Activated CD4-positive, alpha-beta T cell treated with anti-CD3 and anti-CD28 coated beads for 1 hour (primary cell): ENCODE measurements at regions not wholly inside any gene's neighbourhood (a gene's known extent, or its start where the extent isn't known, plus 50 kb on each side); places are given as distances from the start of the nearest gene placed in this dataset.
A peak's percentile ranks its signal among the peaks of the same experiment; 100 is the strongest.

ENCODE experiments used
- DNase-seq: peaks from one replicate; pipeline ENCODE4 v3.0.0-alpha.2; 2020

DNA sequence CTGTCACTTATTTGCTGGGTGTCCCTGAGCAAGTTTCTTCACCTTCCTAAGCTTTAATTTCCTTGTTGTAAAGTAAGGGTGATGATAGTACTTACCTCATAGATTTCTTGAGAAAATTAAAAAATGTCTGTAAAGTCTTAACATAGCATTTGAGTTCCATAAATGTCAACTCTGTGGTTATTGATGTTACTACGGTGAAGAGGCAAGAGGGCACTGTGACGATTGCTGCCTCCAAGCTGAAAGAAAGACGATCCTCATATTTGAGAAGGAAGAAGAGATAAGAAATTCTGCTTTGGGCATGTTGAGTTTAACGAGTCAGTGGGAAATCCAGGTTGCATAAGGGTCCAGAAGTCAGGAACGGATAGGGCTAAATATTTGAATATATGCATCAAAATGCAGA lies 240.8 kb upstream of the ZPLD1 start:
- no peak for DNase-seq

DNA sequence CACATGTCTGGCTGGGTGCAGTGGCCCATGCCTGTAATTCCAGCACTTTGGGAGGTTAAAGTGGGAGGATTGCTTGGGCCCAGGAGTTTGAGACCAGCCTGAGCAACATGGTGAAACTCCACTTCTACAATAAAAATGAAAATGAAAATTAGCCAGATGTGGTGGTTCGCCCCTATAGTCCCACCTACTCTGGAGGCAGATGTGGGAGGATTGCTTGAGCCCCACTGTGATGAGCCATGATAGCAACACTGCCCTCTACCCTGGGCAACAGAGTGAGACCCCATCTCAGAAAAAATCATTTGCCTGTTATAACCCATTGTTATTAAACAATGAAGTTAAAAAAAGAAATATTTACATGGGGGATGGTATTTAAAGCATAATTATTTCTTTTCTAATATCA lies 240.1 kb upstream of the ZPLD1 start:
- DNase-seq: no peak

DNA sequence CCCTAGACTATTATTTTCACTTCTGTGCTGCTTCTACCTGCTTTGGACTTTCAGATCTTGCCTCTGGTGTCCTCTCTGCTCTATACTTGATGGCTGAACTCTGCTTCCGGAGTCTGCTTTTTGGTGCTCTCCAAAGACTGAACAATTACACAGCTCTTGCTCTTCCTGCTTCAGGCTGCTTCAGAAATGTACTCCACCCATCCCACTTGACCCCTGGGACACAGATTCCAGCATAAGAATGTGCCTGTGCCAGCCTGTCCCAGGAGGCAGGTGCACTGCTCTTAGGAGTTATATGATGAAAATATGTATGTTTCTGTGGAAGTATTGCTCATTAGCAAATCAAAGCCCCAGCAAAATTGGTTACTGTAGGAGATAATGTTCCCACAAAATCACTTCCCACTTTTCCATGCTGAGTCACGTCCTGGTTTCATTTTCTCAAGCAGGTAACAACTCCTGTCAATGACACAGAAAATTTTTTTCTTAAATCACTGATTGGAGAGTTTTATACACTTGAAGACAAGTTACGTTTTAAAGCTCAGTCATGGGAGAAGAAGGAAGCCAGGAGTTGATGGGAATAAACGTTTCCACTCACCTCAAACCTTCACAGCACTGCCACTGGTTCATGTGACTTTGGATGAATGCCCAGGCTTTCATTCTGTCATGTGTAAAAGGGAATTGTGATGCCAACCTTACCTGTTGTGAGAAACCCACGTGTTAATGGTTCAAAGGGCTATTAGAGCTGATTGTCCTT lies 239.4 kb upstream of the ZPLD1 start:
- no peak for DNase-seq

DNA sequence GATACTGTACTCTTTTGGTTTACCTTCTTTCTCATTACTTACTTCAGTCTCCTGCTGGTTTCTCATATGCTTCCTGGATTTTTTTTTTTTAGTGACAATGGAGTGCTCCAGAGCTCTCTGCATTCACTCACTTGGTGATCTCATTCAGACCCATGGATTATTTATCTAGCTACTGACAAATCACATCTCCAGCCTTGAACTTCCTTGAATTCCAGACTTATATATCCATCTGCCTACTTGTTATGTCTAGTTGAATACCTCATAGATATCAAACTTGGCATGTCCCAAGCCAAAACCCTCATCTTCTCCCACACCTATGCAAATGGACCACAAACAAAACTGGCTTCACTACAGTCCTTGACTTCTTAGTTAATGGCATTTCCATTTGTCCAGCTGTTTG lies 234.7 kb upstream of the ZPLD1 start:
- no peak for DNase-seq

GRCh38 chr3:102200560-102200959 lies 234.3 kb upstream of the ZPLD1 start:
- DNase-seq: no peak

DNA sequence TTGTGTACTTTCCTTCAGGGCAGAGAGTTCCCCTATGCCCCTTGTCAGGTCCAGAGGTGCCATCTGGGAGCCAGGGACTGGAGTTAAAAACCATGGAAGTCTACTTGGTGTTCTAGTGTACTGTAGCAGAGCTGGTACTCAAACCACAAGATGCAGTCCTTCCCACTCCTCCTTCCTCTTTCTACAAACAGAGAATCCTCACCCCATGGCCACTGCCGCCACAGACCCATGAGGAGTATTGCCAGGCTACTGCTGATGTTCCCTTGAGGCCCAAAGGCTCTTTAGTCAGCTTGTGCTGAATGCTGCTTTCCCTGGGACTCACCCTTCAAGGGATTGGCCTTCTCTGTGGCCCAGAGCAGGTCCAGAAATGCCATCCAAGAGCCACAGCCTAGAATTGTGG lies 229.2 kb upstream of the ZPLD1 start:
- DNase-seq: no peak

GRCh38 chr3:102206511-102207031 lies 228.2 kb upstream of the ZPLD1 start:
- DNase-seq: no peak

DNA sequence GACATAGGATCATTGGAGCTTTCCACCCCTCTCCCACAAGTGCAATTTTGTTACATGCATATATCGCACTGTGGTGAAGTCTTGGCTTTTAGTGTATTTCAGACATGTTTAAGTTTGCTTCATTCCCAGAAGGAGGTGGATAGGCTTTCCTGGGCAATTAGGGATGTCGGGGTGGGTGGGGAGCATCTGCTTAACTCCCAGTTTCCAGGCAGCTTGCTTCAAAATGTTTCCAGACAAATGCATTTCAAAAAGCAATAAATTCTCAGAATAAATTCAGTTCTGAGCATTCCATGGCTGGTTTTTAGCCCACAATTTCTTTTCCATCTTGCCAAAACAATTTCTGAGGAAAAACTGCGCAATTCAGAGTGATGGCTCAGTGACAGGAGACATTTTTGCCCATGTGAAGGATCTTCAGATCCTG lies 227.7 kb upstream of the ZPLD1 start:
- no peak for DNase-seq

DNA sequence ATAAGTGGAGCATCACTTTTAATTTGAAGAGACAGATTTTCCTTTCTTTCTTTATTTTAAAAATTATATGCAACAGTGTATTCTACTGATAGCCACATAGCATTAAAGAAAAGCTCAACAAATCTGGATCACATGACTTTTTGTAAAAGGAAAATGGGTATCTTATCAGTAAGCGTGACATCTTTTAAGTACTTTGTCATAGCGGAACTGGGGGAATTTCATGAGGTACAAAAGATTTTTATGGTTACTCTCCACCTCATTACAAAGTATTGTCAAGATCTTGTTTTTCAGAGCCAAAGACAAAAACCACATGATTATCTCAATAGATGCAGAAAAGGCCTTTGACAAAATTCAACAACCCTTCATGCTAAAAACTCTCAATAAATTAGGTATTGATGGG lies 219.6 kb upstream of the ZPLD1 start:
- DNase-seq: no peak

DNA sequence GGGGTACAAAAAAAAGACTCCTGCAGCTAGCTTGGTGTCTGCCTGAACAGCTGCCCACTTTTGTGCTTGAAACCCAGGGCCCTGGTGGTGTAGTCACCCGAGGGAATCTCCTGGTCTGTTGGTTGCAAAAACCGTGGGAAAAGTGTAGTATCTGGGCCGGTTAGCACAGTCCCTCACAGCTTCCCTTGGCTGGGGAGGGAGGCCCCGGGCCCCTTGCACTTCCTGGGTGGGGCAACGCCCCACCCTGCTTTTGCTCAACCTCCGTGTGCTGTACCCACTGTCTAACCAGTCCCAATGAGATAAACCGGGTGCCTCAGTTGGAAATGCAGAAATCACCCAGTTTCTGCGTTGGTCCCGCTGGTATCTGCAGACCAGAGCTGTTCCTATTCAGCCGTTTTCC lies 211.7 kb upstream of the ZPLD1 start:
- DNase-seq: no peak

DNA sequence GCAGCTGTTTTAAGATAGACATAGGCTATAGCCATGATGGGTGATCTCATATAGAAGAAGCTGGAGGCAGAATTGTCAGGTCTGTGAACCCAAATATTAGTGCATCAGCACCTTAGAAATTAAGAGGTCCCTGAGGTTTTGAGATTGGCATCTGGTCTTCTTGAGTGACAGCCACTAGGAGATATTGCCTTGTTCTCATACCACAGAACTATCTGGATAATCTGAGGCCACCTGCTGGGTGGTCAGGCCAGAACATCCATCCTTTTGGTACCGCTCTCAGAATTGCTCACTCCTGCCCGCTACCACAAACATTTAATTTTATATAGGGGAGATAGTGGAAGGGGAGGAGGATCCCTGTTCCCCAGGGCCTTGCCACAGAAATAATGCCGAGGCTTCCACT lies 210.6 kb upstream of the ZPLD1 start:
- no peak for DNase-seq

DNA sequence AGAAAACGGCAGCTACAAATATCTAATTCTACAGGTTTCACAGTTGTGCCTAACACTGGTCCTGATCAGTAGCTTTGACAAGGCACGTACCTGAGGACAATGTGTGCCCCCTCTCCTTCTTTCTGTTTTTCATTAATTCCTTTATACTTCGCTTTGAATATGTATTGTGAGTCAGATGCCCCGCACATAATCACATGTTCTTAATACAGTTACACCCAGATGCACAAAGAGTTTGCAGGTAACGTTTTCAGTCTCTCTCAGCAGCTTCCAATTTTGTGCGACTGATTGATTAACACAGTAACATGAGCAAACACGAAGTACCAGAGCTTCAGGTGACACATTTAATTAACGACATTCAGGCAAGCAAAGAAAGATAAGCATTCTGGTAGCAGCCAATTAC lies 209.8 kb upstream of the ZPLD1 start:
- DNase-seq: no peak

- no peak for DNase-seq
Observed at GRCh38 chr3:102225407-102226132, 209.2 kb upstream of the ZPLD1 start.

DNA sequence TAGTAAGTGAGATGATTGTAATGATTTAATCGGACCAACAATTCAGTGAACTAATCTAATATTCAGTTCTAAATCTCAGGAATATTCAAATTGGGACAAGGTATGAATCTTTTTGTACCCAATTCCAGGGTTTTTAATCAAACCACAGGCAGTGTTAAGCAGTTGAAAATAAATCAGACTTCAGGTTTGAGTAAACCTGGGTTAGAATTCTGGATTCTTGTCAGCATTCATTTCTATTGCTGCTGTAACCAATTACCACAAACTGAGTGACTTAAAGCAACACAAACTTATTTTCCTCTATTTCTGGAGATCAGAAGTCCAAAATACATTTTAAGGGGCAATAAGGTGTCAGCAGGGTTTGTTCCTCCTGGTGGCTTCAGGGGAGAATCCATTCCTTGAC lies 208.4 kb upstream of the ZPLD1 start:
- DNase-seq: no peak

DNA sequence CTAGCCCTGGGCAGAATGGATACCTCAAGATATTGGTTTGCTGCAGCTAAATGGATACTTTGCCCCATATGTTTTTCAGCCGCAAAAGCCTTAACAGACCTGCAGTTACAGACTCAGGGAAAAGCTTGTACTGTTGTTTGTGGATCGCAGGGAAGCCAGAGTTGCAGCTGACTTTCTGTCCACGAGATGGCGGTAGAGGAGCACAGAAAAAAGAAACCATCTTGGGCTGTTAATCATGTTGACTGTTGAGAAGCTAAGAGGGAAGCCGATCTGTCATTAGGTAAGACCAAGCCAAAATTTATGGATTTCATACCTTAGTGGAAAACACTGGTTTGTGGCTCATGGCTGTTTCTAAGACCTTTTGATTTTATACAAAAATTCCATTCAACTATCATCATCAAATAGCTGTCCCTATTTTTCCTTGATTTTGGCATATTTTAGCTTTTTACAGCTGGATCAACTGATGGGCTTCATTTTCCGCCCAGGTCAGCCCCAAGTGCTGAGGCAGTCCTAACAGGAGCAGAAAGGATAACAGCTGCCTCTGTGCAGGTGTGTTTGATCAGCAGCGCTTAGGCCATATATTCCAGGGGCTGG lies 205.7 kb upstream of the ZPLD1 start:
- DNase-seq: peak; percentile 63

DNA sequence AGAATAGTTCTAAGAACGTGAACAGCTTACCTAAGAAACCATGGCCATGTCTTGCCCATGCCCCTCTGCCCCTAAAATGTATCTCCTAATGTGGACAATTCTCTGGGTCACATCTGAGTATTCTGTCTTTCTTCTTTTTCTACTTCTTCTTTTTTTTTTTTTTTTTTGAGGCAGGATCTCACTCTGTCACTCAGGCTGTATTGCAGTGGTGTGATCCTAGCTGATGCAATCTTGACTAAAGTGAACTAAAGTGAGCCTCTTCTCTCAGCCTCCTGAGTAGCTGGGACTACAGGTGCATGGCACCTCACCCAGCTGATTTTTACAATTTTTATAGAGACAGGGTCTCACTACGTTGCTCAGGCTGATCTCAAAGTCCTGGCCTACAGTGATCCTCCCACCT lies 204.8 kb upstream of the ZPLD1 start:
- DNase-seq: no peak

GRCh38 chr3:102233881-102234280 lies 200.9 kb upstream of the ZPLD1 start:
- no peak for DNase-seq

- DNase-seq: no peak
Observed at GRCh38 chr3:102235679-102236078, 199.1 kb upstream of the ZPLD1 start.

DNA sequence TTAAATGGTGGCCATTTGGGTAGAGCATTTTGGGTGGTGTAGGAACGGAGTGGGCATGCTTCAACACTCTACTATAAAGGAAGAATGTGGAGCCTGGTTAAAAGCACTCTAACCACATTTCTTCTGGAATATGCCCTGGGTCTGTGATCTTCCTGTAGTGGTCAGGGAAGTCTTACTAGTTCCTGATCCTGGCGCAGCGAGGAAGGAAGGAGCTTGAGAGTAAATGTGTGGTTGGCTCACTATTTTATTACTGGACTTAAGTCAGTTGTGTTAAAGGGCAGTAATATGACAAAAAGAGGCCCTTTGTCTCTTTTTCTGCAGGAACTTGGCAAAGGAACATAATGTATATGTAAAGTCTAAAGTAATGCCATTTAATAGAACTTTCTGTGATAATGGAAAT lies 197.6 kb upstream of the ZPLD1 start:
- no peak for DNase-seq

DNA sequence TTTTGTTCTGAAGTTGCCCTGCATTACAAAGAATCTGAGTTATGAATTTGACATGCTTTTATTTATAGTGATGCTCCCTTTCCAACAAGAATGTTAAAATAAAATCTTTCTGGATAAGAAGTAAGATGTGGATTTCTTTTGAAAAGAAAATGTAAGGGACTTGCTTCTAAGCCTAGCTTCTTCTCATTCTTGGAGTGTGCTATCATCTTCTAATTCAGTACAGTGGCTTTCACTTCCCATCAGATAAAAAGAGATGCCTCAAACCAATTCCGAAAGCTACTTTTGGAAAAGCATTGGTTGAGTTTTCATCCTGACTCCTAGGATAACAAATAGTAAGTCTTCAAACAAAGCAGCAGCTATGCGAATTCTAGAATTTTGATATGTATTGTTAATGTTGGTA lies 197.0 kb upstream of the ZPLD1 start:
- no peak for DNase-seq

- no peak for DNase-seq
Observed at GRCh38 chr3:102238362-102238761, 196.5 kb upstream of the ZPLD1 start.

DNA sequence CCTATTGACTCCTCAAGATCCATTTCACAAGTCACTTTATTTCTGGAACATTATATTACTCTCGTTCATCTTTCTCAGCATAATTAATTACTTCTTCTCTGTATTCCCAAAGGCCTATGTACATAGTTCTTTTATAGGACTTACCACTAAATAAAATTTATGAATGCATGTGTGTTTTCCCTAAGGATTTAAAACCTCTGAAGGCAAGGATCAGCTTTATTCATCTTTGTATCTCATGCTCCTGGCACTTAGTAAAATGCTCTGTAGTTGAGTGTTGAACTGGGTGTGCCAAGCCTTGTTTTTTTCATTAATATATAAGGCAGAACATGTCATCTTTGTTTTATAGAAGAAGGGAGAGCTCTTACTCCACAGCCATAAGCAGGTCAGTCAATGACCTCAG lies 194.1 kb upstream of the ZPLD1 start:
- DNase-seq: no peak

DNA sequence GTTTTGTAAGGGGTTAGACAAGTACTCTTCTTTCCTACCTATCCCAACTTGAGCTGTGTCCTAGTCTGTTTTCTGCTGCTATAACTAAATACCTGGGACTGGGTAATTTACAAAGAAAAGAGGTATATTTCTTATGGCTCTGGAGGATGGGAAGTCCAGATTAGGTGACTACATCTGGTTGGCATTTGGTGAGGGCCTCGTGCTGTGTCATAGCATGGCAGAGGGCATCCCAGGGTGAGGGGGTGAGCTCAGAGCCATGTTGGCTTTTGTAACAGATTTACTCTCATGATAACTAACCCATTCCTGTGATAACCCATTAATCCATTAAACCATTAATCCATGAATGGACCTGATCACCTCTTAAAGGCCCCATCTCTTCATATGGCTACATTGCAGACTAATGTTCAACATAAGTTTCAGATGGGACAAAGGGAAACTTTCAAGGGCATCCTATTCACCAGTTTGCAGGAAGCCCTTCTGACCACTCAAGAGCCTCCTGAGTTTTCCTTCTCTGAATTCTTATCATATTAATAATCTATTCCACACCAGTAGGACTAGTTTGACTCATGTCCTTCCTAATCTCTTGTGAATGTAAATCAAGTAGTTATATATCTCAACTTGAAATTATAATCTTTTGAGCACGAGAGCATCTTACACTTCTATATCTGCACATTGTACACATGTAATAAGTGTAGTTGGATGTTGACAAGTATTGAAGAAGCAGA lies 185.7 kb upstream of the ZPLD1 start:
- no peak for DNase-seq
